Esophagus muscularis mucosa (tissue), 4 donors: ENCODE measurements at regions not wholly inside any gene's neighbourhood (a gene's known extent, or its start where the extent isn't known, plus 50 kb on each side); places are given as distances from the start of the nearest gene placed in this dataset.
A peak's percentile ranks its signal among the peaks of the same experiment; 100 is the strongest.

Experiments used
- DNase-seq: peaks from one replicate; pipeline ENCODE4 v3.0.0-alpha.2; 2017; ENCODE audit errors: extremely low spot score
- H3K27ac ChIP-seq, 4 donors: fragments of 200-600 bp; sonication (generic); replicated peaks in 1 of 4; 1 replicate in 3 of 4; 2 replicates in 1 of 4; pipeline ENCODE4 v1.5.1; 2016 to 2019; ENCODE audit warnings: mild to moderate bottlenecking in 1 of 4
- H3K27me3 ChIP-seq, 4 donors: fragments of 200-600 bp; sonication (generic); one replicate each; pipeline versions ENCODE4 v1.5.1 to v1.6.0; 2016 to 2019
- H3K36me3 ChIP-seq, 4 donors: fragments of 200-600 bp; sonication (generic); one replicate each; pipeline ENCODE4 v1.5.1; 2016 to 2019
- H3K4me1 ChIP-seq, 4 donors: fragments of 200-600 bp; sonication (generic); one replicate each; pipeline ENCODE4 v1.5.1; 2016 to 2019
- H3K4me3 ChIP-seq, 4 donors: fragments of 200-600 bp; sonication (generic); 1 replicate in 2 of 4; 2 replicates in 2 of 4; pipeline ENCODE4 v1.5.1; 2016 to 2019; ENCODE audit warnings: mild to moderate bottlenecking in 4 of 4, moderate library complexity in 1 of 4
- H3K9me3 ChIP-seq, 4 donors: fragments of 200-600 bp; sonication (generic); 1 replicate in 3 of 4; 2 replicates in 1 of 4; pipeline ENCODE4 v1.5.1; 2016 to 2019
- EP300 ChIP-seq: sonication (generic); formaldehyde crosslinking; IDR thresholded peaks from one replicate; pipeline ENCODE4 v1.6.1; 2017; ENCODE audit warnings: antibody characterized with exemption
- POLR2A ChIP-seq: fragments of 450-650 bp; IDR thresholded peaks from one replicate; pipeline ENCODE4 v1.6.1; 2017; ENCODE audit warnings: antibody characterized with exemption, moderate library complexity, mild to moderate bottlenecking, low read depth
- POLR2AphosphoS5 ChIP-seq, 2 donors: sonication (generic); formaldehyde crosslinking; IDR thresholded peaks; one replicate each; pipeline ENCODE4 v1.6.1; 2017; ENCODE audit warnings: antibody characterized with exemption in 2 of 2
- WGBS: methylation state at CpG from one replicate; pipeline ENCODE4 v1.1.5; 2018; 5-methylcytosine and 5-hydroxymethylcytosine counted together
- intact Hi-C: fragments of 100-400 bp; cut with DNase I; formaldehyde crosslinking; loops from one replicate; pipeline ENCODE4 v1.15.1; 2023
- TF ChIP-seq, protein P1 (sequence below), 3 experiments: fragments of 200-600 bp in 2 of 3; fragments of 450-650 bp in 1 of 3; sonication (generic) in 2 of 3; IDR thresholded peaks; one replicate each; pipeline ENCODE4 v1.5.1; 2017 to 2019; ENCODE audit warnings: antibody characterized with exemption in 3 of 3, mild to moderate bottlenecking in 2 of 3, moderate library complexity in 1 of 3

DNA sequence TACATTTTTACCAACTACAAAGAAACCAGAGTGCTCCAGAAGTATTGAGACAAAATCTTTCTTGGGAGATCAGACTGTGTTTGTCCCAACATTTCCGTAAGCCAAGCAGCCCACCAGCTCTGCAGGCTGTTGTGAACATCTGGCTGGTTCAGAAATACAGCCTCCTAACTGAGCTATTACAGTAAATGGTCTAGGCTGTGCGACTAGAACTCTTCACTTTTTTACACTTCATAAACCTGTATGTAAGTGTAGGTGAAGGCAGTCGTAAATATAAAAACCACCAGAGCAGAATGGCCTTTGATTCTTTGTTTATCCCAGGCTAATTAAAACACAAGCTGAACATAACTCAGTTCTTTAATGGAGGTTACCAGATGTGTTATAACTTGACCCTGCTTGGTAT, 235.3 kb downstream of the ARRDC4 start:
- H3K36me3 ChIP-seq = no peaks in the 10 kb centered on the region
- no peak overlapping the region for H3K4me3 ChIP-seq
- H3K9me3 ChIP-seq = peaks cover 0 to 3% (median 0%) of the 10 kb centered on the region in 4 donors
- intact Hi-C loops = no loop called here
- H3K27ac ChIP-seq = no peak overlapping the region
- H3K4me1 ChIP-seq = no peaks in the 10 kb centered on the region
- DNase-seq = peak; percentile 66
- no peak for TF ChIP-seq POLR2AphosphoS5 (IDR thresholded peaks at IDR 0.05)
- TF ChIP-seq, protein P1, sequence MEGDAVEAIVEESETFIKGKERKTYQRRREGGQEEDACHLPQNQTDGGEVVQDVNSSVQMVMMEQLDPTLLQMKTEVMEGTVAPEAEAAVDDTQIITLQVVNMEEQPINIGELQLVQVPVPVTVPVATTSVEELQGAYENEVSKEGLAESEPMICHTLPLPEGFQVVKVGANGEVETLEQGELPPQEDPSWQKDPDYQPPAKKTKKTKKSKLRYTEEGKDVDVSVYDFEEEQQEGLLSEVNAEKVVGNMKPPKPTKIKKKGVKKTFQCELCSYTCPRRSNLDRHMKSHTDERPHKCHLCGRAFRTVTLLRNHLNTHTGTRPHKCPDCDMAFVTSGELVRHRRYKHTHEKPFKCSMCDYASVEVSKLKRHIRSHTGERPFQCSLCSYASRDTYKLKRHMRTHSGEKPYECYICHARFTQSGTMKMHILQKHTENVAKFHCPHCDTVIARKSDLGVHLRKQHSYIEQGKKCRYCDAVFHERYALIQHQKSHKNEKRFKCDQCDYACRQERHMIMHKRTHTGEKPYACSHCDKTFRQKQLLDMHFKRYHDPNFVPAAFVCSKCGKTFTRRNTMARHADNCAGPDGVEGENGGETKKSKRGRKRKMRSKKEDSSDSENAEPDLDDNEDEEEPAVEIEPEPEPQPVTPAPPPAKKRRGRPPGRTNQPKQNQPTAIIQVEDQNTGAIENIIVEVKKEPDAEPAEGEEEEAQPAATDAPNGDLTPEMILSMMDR (IDR thresholded peaks at IDR 0.05) = no peak
- H3K27me3 ChIP-seq = peaks cover 0 to 19% (median 0%) of the 10 kb centered on the region in 4 donors
- 65% methylated on average over 3 of the region's 3 CpGs for WGBS

DNA sequence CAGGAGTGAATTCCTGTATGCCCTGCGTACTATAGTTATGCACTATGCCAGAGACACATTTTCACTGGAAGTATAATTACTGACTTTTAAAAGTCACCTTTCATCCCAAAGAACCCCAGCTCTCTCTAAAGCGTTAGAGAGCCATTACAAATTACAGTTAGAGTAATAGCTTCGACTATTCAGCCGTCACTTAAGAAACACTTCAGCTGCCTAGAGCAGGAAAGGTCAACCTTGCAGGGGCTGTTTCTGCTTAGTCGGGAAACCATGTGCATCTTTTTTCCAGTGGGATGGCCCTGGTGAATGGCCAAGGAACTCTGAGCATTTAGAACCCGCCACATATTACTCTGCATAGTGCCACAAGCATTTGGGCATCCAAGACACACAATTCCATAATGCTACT, 235.9 kb downstream of the ARRDC4 start:
- H3K9me3 ChIP-seq = peaks cover 0 to 2% (median 0%) of the 10 kb centered on the region in 4 donors
- H3K4me3 ChIP-seq = no peak overlapping the region
- no peak for DNase-seq
- TF ChIP-seq, protein P1 (IDR thresholded peaks at IDR 0.05) = no peak
- TF ChIP-seq POLR2A = no peak
- intact Hi-C loops = no loop called here
- peaks cover 0 to 14% (median 0%) of the 10 kb centered on the region in 4 donors for H3K27me3 ChIP-seq
- no peaks in the 10 kb centered on the region for H3K4me1 ChIP-seq
- WGBS = 43% methylated on average over 6 of the region's 6 CpGs
- no peak overlapping the region for H3K27ac ChIP-seq
- no peaks in the 10 kb centered on the region for H3K36me3 ChIP-seq

DNA sequence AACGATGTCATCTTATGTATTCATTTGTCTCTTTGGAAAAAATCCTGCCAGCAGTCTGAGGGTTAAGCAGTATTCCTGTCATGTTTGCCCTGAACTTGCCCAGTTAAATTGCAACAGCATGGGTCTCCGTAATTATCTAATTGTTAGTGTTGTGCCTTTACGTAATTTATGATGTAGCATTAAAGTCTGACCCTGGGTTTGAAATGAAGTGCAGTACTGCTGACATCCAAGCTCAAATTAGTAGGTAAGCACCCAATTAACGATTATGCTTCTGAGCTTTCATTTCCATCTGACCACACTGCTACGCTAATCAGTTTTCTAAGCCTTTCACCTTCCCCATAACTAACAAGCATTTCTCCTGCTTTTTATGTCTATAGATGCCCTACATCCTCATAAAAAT, 241.8 kb downstream of the ARRDC4 start:
- Histone ChIP-seq H3K4me1 (no peaks in the 10 kb centered on the region), H3K4me3 (no peak overlapping the region), H3K27ac (no peak overlapping the region), H3K36me3 (no peaks in the 10 kb centered on the region), H3K27me3 (peaks cover 0 to under 1% (median 0%) of the 10 kb centered on the region in 4 donors), H3K9me3 (no peaks in the 10 kb centered on the region)
- TF ChIP-seq, protein P1 (IDR thresholded peaks at IDR 0.05) = no peak
- no peak for TF ChIP-seq POLR2A
- no peak for TF ChIP-seq EP300
- no peak for TF ChIP-seq POLR2AphosphoS5 (IDR thresholded peaks at IDR 0.05)
- intact Hi-C loops = no loop called here
- WGBS = 70% methylated on average over 5 of the region's 5 CpGs
- DNase-seq = peak; percentile 79

DNA sequence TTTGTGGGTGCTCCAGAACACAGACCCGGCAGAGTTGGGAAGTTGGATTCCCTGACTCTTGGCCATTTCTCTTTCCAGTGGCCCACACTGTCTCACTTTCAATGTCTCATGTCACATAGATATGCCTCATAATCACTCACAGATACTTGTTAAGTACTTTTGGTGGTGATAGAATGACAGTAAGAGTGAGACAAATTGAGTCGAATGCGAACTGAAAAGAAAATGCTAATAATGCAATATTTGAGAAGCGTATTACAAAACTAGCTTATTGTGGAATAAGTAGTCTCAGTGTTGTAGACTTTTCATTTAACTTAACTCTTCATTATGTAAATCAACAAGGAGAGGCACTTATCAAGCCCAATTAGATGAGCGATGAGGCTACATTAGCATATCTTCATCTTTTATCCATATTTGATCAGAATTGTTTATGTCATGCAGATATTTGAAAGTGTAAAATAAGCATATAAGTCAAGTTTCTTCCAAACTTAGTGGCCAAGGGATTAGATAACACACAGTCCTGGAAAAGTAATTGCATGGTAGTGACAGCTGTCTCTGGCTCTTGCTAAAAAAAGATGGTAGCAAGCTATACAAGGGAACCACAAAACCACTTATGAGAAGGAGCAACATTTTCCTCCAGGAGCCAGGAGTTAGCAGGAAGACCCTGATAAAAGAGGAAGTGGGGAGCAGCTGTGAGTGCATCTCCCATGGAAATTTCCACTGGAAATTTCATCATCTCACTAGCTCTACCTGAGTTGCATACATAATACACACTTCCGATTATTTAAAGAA, 243.6 kb downstream of the ARRDC4 start:
- H3K9me3 ChIP-seq = no peaks in the 10 kb centered on the region
- DNase-seq = no peak
- H3K4me3 ChIP-seq = no peak overlapping the region
- no peaks in the 10 kb centered on the region for H3K36me3 ChIP-seq
- no peak overlapping the region for H3K27ac ChIP-seq
- intact Hi-C loops = no loop called here
- H3K27me3 ChIP-seq = peaks cover 0 to 7% (median 0%) of the 10 kb centered on the region in 4 donors
- H3K4me1 ChIP-seq = no peaks in the 10 kb centered on the region
- TF ChIP-seq, protein P1 (IDR thresholded peaks at IDR 0.05) = no peak
- no peak for TF ChIP-seq POLR2A
- TF ChIP-seq EP300 = no peak
- 89% methylated on average over 6 of the region's 6 CpGs for WGBS

DNA sequence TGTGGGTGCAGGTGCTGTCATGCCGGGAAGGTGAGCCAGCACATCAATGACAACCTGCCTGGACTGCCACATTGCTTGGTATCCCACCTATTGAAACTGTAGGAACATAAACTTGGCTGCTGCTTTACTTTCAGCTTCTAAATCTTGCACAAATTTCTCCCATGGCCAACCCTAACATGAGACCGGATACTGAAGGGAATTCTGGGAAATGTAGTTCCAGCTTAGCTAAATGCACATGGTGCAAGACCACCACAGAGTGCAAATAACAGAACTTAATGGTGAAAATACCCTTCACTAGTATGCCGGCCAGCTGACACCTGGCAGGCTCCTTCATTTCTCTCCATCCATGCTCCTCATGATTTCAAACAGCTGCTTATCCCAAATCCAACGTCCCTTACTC, 247.4 kb downstream of the ARRDC4 start:
- Histone ChIP-seq H3K27ac (no peak overlapping the region), H3K27me3 (peaks cover 0 to 7% (median 0%) of the 10 kb centered on the region in 4 donors), H3K4me3 (no peak overlapping the region), H3K9me3 (no peaks in the 10 kb centered on the region), H3K4me1 (no peaks in the 10 kb centered on the region), H3K36me3 (no peaks in the 10 kb centered on the region)
- TF ChIP-seq EP300 (no peak), POLR2AphosphoS5 (IDR thresholded peaks at IDR 0.05) (no peak), POLR2A (no peak)
- TF ChIP-seq, protein P1 (IDR thresholded peaks at IDR 0.05) = no peak
- peak; percentile 60 for DNase-seq
- WGBS = 94% methylated on average over 4 of the region's 4 CpGs
- intact Hi-C loops = no loop called here
